SU-DHL-6 (cell line): ENCODE measurements at regions not wholly inside any gene's neighbourhood (a gene's known extent, or its start where the extent isn't known, plus 50 kb on each side); places are given as distances from the start of the nearest gene placed in this dataset.

Experiments used
- CTCF ChIP-seq: fragments of 200-600 bp; sonication (generic); IDR thresholded peaks from one replicate; pipeline ENCODE4 v1.5.1; 2017; ENCODE audit warnings: antibody characterized with exemption, mild to moderate bottlenecking, low read length, moderate library complexity; ENCODE audit not compliant: insufficient read depth, poor library complexity, severe bottlenecking
- EZH2phosphoT487 ChIP-seq: fragments of 200-600 bp; sonication (generic), shearing (Covaris generic); conservative IDR thresholded peaks from 2 replicates; pipeline ENCODE4 v1.6.1; 2018; ENCODE audit warnings: mild to moderate bottlenecking, antibody characterized with exemption, low read length, moderate library complexity, mixed read lengths

- TF ChIP-seq CTCF (no peak), EZH2phosphoT487 (no peak)
These were observed 359.3 kb downstream of the CMPK2 start for GRCh38 chr2:6506361-6506794.
